A673 (cell line): ENCODE measurements at regions not wholly inside any gene's neighbourhood (a gene's known extent, or its start where the extent isn't known, plus 50 kb on each side); places are given as distances from the start of the nearest gene placed in this dataset.

ENCODE experiments used
- BruUV-seq: library from RNA; stranded (reverse); fragments of 400-500 nt; replicated peaks from 2 replicates; lab custom pipeline; 2021; lab: Mats Ljungman, UMichigan
- CTCF ChIA-PET: fragments of 300-600 bp; sonication (Branson Sonifier 250); formaldehyde crosslinking; loops from one replicate; lab custom pipeline; 2022; ENCODE audit warnings: antibody characterized with exemption; lab: Charles Lee
- POLR2A ChIA-PET: fragments of 300-600 bp; sonication (Branson Sonifier 250); formaldehyde crosslinking; loops from one replicate; lab custom pipeline; 2022; ENCODE audit warnings: antibody characterized with exemption; ENCODE audit not compliant: low non-redundant PET; lab: Charles Lee
- DNase-seq: peaks from one replicate; pipeline ENCODE4 v3.0.0-alpha.2; 2015; ENCODE audit warnings: low spot score
- H3K27ac ChIP-seq: fragments of 200-600 bp; sonication (generic); 2 replicates; pipeline ENCODE4 v1.5.1; 2016; ENCODE audit warnings: mixed run types, low read depth, mild to moderate bottlenecking, mixed read lengths, antibody characterized with exemption, low read length; ENCODE audit not compliant: poor library complexity, severe bottlenecking
- H3K27me3 ChIP-seq: fragments of 200-600 bp; sonication (generic); replicated peaks from 2 replicates; pipeline ENCODE4 v1.6.1; 2017; ENCODE audit warnings: mixed run types, low read depth, mild to moderate bottlenecking, mixed read lengths, antibody characterized with exemption, low read length; ENCODE audit not compliant: insufficient read depth, poor library complexity
- H3K36me3 ChIP-seq: fragments of 200-600 bp; sonication (generic); 2 replicates; pipeline ENCODE4 v1.6.1; 2016; ENCODE audit warnings: mixed run types, mild to moderate bottlenecking, mixed read lengths, antibody characterized with exemption, low read length; ENCODE audit not compliant: insufficient read depth, poor library complexity, severe bottlenecking
- H3K4me1 ChIP-seq: fragments of 200-600 bp; sonication (generic); 2 replicates; pipeline ENCODE4 v1.6.1; 2017; ENCODE audit warnings: mixed run types, mild to moderate bottlenecking, mixed read lengths, antibody characterized with exemption, low read length; ENCODE audit not compliant: insufficient read depth, poor library complexity, severe bottlenecking
- H3K4me3 ChIP-seq: fragments of 200-600 bp; sonication (generic); 2 replicates; pipeline ENCODE4 v1.5.1; 2016; ENCODE audit warnings: low read depth, mixed run types, mild to moderate bottlenecking, mixed read lengths, low read length; ENCODE audit not compliant: poor library complexity, severe bottlenecking
- H3K9me3 ChIP-seq: fragments of 200-600 bp; sonication (generic); 2 replicates; pipeline ENCODE4 v1.6.1; 2016; ENCODE audit warnings: mixed run types, low read depth, mild to moderate bottlenecking, mixed read lengths, antibody characterized with exemption, low read length; ENCODE audit not compliant: poor library complexity, severe bottlenecking
- EZH2 ChIP-seq: fragments of 200-600 bp; sonication (generic); IDR thresholded peaks from 2 replicates; pipeline ENCODE4 v1.6.1; 2017; ENCODE audit warnings: borderline replicate concordance, low read depth, mild to moderate bottlenecking, mixed read lengths, antibody characterized with exemption, low read length; ENCODE audit not compliant: poor library complexity, severe bottlenecking
- intact Hi-C: fragments of 100-400 bp; cut with micrococcal nuclease; formaldehyde crosslinking; loops from one replicate; pipeline ENCODE4 v1.10.0; 2022; ENCODE audit not compliant: unreplicated experiment
- TF ChIP-seq, protein P1 (sequence below): fragments of 300-800, 200-600 bp; sonication (generic); conservative IDR thresholded peaks from 2 replicates; pipeline ENCODE4 v1.5.1; 2017; ENCODE audit warnings: low read depth, mild to moderate bottlenecking, antibody characterized with exemption, low read length, moderate library complexity, mixed read lengths

DNA sequence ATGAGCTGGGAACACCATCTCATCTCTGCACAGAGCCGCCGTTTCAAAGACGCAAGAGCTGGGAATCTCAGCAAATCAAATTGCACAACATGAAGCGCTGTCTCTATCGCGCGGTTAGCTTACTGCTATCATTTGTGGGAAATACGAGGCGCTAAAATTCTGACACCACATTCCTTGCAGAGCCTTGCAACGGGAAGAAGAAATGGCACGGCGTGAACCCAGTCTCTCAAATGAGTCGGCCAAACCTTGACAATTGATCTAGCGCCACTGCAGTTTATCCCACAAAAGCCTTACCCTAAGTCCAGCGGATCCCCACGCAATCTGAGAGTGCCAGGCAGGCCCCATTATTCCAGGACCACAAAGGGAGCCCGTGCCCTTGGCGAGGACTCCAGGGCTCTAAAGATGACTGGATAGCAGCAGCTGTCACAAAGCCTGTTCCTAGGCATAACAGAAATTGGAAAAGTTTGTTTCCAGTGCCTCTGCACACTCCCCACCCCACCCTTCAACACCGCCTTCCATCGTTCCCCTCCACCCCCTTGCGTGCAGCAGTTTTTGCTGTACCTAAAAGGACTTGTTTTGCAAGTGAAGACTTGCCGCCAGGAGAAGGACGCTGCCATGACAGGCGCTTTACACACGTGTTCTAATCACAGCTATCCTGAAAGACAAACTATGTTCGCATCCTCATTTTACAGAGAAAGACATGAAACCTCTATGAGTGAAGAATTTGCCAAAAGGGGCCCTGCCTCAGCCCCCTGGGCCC lies 252.4 kb downstream of the EIPR1 start:
- peaks cover 9% of the 10 kb centered on the region for H3K9me3 ChIP-seq
- TF ChIP-seq, protein P1, sequence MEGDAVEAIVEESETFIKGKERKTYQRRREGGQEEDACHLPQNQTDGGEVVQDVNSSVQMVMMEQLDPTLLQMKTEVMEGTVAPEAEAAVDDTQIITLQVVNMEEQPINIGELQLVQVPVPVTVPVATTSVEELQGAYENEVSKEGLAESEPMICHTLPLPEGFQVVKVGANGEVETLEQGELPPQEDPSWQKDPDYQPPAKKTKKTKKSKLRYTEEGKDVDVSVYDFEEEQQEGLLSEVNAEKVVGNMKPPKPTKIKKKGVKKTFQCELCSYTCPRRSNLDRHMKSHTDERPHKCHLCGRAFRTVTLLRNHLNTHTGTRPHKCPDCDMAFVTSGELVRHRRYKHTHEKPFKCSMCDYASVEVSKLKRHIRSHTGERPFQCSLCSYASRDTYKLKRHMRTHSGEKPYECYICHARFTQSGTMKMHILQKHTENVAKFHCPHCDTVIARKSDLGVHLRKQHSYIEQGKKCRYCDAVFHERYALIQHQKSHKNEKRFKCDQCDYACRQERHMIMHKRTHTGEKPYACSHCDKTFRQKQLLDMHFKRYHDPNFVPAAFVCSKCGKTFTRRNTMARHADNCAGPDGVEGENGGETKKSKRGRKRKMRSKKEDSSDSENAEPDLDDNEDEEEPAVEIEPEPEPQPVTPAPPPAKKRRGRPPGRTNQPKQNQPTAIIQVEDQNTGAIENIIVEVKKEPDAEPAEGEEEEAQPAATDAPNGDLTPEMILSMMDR: no peak
- TF ChIP-seq EZH2: no peak
- ChIA-PET CTCF (no interaction called here), POLR2A (no interaction called here)
- intact Hi-C loops: no loop called here
- H3K27me3 ChIP-seq: no peaks in the 10 kb centered on the region
- H3K27ac ChIP-seq: peak overlapping the region; percentile 96
- no peaks in the 10 kb centered on the region for H3K36me3 ChIP-seq
- H3K4me1 ChIP-seq: peaks cover 44% of the 10 kb centered on the region
- BruUV-seq: no TSS peak
- H3K4me3 ChIP-seq: no peak overlapping the region
- DNase-seq: no peak

DNA sequence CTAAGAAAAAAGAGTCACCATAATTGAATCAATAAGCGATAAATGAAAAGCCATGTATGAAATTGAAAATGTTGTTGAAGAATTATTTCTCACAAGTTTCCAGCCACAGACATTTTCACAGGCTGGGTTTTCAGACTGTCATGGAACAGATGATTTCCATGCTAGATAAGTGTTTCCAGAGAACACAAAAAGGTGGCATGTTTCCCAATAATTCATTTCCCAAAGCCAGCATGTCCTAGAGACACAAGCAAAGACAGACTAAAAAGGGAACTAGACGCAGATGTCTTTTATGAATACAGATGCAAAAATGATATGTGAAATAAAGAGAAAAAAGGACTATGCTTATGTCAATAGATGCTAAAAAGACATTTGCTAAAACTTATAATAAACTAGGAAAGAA lies 255.1 kb downstream of the EIPR1 start:
- POLR2A ChIA-PET: no interaction called here
- Histone ChIP-seq H3K27me3 (no peaks in the 10 kb centered on the region), H3K36me3 (no peaks in the 10 kb centered on the region), H3K4me3 (no peak overlapping the region), H3K4me1 (peaks cover 39% of the 10 kb centered on the region), H3K27ac (no peak overlapping the region), H3K9me3 (peaks cover 9% of the 10 kb centered on the region)
- CTCF ChIA-PET: no interaction called here
- intact Hi-C loops: no loop called here
- TF ChIP-seq, protein P1: no peak
- TF ChIP-seq EZH2: no peak
- BruUV-seq: no TSS peak
- no peak for DNase-seq

DNA sequence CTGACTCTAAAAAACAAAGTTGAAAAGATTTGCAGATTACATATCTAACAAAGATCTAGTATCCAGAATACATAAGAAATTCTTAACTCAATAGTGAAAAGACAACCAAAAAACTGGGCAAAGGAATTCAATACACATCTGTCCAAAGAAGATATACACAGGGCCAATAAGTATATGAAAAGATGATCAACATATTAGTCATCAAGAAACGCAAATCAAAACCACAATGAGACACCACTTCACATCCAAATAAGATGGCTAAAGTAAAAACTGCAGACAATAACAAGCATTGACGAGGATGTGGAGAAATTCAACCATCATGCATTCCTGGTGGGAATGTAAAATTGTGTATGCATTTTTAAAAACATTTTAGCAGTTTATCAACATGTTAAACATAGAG lies 256.0 kb downstream of the EIPR1 start:
- peaks cover 9% of the 10 kb centered on the region for H3K9me3 ChIP-seq
- TF ChIP-seq, protein P1: no peak
- TF ChIP-seq EZH2: no peak
- POLR2A ChIA-PET: no interaction called here
- intact Hi-C loops: no loop called here
- H3K27ac ChIP-seq: no peak overlapping the region
- H3K36me3 ChIP-seq: no peaks in the 10 kb centered on the region
- no TSS peak for BruUV-seq
- no peak overlapping the region for H3K4me3 ChIP-seq
- H3K27me3 ChIP-seq: no peaks in the 10 kb centered on the region
- CTCF ChIA-PET: no interaction called here
- H3K4me1 ChIP-seq: peaks cover 43% of the 10 kb centered on the region
- no peak for DNase-seq
